ENCODE measurements at regions not wholly inside any gene's neighbourhood (a gene's known extent, or its start where the extent isn't known, plus 50 kb on each side); places are given as distances from the start of the nearest gene placed in this dataset.
"Not testable (repeated sequence)": the region's sequence is repeated elsewhere in the genome, so short reads cannot be mapped to it uniquely, and the experiment has no call there.

DNA sequence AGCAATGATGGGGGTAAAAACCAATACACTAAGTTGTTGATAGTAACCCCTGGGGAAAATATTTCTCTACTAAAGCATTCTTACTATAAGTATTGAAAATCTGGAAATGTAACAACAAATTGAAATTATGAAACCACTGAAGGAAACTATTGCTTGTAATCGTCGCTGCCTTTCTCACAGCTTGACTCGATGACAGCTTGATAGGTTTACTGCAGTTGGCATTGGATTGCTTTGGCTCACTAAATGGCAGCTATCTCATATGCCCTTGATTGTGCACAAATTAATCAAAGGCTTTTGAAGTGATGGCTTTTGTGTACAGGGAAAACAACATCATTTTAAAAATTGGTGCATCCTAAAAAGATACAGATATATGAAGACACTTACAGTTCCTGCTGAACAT, 419.6 kb upstream of the TENM3 start:
- no peak for DNase-seq

DNA sequence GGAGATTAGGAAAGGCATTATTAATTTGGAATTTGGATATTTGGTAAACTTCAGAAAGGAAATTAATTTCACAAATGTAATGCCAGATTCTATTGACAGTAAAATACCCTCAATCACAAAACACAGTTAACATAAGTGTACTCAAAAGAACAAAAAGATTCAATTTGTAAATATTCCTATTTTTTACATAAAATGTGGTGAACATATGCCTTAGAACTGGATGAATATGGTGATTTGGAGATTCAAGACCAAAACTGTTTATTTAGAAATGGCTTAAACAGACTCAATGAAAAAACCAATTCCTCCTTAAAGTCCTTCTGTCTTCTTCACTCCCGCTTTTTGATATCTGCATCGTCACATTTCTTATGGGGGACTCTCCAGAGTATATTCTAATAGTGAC, 417.6 kb upstream of the TENM3 start:
- DNase-seq, result no peak

DNA sequence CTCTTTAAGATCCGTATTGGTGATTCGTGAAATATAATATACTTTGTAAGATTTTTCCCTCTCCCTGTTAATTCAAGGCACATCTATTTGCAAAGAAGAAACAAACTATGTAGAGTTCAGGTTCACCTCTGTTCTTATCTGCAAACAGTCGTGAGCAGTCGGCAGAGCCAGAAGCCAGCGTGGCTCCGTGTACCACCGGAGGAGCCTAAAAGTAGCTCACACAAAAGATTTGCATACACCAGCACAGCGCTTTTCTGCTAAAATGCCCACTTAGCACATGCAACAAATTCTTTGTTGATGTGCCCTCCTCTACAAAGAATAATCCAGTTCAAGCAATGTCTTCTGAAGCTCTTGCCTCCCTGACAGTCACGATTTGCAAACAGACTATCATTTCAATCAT, 416.0 kb upstream of the TENM3 start:
- no peak for DNase-seq

DNA sequence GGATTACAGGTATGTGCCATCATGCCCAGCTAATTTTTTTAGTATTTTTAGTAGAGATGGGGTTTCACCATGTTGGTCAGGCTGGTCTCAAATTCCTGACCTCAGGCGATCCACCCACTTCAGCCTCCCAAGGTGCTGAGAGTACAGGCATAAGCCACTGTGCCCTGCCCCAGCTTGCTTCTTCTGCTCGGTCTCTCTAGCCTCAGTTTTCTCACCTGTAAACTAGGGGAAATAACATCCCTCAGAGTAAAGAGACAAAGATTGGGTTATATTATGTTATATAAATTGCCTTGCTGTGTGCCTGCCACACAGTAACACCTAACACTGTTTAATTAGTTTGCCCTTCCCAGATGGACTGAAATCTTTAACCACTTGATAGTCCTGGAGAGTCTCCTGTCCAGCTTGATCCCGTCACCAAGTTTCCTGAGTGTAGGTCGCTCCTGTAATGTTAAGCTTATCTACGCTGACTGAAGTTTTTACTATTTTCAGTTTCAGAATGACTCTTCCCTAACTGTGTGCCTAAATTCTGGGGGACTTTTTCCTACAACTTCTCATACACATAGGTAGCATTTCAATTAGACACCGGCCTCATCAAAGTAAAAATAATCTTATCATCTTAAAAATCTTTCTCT, 412.7 kb upstream of the TENM3 start:
- no peak for DNase-seq

DNA sequence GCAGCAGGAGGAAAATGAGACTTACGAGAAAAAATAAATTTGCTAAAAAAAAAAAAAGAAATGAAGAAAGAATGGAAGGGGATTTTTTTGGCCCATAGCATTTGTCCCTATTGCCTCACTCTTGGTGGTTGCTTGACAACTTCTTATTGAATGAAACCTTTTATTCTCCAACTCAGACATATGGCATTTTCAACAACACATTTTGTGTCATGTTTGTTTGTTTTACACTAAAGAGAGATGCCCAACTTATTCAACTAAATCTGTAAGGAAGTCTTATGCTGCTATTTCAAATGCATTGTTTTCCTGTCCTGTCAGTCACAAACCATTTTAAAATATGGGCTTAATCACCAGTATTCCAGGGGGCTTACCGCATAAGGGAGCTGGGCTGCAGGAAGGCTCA, 409.1 kb upstream of the TENM3 start:
- DNase-seq, result no peak

DNA sequence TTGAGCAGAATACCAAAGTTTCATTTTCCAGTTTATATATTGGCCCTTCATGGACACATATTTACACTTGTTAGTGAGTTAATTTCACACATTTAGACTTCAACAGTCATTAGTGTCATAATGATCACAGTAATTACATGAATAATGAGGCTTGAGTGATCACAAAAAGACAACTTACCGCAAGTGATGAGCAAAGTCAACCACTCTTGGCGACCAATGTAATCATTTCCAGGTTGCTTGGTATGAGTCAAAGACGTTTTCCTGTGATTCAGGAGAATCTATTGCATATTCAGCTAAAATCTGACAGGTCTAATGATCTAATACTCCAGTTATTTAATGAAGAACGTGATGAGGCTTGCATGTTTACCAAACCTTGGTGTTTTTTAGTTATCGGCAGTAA, 407.9 kb upstream of the TENM3 start:
- no peak for DNase-seq

DNA sequence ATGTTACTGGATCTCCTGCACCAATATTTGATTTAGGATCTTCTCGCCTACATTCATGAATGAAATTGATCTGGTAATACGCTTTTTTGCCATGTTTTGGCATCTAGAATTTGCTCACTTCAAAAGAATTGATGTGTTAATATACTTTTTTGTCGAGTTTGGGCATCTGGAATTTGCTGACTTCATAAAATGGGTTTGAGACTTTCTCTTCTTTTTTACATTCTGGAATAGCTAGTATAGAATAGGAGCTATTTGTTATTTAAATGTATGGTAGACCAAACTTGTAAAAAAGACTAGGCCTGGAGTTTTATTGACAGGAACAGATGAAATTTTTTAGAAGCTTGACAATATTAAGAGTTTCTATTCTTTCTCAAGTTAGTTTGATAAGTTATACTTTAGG, 404.9 kb upstream of the TENM3 start:
- DNase-seq, result no peak

DNA sequence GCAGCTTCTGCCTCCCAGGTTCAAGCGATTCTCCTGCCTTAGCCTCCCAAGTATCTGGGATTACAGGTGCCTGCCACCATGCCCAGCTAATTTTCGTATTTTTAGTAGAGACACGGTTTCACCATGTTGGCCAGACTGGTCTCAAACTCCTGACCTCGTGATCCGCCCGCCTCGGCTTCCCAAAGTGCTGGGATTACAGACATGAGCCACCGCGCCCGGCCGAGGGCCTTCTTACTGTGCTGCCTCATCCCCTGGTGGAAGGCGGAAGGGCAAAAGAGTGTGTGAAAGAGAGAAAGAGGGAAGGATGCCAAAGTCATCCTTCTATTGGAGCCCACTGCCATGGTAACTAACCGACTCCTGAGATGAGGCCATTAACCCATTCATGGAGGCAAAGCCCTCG, 399.4 kb upstream of the TENM3 start:
- DNase-seq, result not testable (repeated sequence)

DNA sequence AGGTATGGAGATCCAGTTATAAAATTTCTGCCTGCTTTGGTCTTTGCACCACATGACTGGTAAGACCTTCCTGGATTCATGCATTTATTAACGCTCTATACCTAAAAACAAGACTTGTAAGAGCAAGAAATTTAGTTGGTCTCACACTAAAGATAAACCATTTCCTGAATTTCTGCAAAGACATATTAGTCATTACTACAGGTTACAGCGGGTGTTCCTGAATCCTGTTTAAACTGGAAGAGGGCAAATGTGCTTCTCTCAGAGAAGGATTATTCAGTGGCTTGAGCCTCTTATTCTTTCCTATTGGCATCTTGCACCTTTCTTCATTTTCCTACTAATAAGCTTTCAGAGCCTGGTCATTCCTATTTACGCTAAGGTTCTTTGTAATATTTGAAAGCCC, 397.6 kb upstream of the TENM3 start:
- DNase-seq, result no peak

DNA sequence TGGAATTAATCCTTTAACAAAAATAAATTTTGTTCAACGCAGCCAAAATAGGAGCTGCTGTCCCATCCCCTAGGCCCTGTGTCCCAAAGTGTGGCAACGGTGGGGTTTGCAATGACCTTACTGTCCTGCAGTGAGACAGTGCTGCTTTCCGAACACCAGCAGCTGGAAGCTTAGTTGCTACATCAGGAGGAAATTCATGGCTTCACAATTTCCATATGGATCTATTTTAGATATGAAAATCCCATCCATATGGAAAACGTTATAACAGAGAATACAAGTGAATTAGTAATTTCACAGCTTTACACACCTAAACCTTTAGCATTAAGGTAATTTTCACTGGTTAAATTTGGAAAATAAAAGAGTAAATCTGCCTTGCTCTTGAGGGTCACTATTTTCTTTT, 396.3 kb upstream of the TENM3 start:
- DNase-seq, result no peak

DNA sequence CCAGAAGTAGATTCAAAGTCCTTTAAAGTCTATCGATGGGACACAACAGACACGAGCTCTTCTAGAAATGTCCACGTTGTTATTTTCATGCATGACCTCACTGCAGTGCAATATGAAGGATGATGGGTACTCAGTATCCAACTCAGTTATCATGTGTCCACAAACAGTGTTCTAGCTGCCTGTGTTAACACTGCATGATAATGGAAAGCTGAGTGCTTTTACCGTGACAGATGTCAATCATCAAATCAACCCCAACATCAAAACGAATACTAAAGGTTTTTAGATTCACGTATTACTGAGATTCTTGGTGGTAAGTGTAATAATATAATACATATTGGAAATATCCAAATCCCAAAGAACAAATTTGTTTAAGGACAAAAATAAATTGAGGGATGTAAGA, 394.8 kb upstream of the TENM3 start:
- DNase-seq, result no peak

DNA sequence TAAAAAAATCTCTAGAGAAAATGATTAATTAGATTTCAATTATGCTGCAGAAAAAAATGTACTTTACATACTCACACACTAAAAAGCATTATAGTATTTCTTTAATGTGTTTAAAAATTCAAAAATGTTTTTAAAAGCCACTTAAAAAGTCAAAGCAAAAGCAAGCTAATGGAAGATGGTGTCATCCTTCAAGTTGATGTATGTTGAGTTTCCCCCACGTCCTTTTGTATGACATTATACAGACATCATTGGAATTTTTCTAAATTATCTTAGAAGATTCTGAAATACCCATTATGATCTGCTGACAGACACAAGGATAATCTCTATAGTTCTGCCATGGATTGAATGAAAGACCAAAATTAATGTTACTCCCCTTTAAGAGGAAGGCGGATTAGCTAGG, 393.7 kb upstream of the TENM3 start:
- no peak for DNase-seq

DNA sequence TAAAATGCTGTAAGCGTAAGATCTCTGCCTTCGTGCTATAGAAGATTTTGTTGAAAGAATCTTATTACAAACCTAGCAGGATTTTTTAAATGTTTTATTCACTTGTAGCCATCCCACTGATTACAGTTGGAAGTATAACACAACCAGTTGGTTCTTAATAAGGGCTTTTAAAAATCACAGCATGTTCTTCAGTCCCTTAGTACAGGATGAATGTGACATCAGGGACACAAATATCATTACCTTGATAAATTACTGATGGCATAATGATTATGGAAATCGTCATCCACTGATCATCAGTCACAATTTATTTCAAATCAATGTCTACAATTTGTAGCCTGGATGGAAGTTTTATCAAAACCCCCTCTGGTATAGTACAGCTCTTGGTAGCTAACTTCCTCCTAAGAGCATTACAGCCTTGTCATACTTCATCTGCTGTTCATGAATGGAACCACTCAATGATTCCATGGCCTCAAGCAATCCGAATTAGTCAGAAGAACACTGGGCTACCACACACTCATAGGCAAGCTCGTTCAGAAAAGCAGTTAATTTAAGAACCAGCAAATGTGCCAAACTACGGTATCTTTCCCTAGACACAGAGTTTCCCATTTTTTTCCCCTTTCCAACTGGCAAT, 389.2 kb upstream of the TENM3 start:
- no peak for DNase-seq

DNA sequence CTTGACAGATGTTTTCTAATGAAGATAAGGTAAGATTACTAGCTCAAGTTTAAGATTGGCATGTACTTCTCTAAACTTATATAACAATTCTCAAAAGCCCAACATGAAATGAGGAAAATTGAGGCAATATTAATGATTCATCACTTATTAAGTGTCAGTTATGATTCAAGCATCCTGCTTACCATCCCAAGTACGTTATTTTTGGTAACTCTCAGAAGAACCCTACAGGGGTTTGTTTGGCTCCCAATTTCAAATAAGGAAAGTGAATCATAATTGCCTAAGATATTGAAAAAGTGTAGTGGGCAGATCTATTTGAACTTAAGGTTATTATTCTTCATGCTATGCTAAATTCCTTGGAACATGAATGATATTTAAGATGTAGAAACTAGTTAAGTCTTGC, 387.9 kb upstream of the TENM3 start:
- no peak for DNase-seq

DNA sequence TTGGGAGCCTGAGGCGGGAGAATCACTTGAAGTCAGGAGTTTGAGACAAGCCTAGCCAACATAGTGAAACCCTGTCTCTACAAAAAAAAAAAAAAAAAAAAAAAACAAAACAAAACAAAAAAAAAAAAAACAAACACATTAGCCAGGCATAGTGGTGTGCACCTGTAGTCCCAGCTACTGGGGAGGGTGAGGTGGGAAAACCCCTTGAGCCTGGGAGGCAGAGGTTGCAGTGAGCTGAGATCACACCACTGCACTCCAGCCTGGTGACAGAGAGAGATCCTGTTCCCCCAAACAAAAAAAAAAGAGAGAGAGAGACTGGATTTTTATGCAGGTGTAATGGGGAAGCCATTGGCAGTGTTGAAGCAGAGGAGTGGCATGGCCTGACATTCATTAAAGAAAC, 385.7 kb upstream of the TENM3 start:
- not testable (repeated sequence) for DNase-seq

DNA sequence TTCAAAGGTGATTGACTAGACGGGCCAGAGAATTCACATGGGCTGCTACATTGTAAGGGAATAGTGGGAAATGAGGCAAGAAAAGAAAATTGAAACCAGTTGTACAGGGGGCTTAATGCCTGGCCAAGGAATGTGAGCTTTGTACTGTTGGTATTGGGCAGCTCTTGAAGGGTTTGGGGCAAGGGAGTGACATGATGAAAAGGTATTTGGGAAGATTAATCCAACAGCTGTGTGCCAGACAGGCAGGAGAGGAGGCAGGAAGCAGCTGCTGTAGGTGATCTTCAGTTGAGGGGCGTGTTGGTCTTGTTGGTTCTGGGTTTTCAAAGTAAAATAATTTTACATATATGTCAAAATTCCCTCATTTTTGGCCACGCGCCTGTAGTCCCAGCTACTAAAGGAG, 384.5 kb upstream of the TENM3 start:
- no peak for DNase-seq

DNA sequence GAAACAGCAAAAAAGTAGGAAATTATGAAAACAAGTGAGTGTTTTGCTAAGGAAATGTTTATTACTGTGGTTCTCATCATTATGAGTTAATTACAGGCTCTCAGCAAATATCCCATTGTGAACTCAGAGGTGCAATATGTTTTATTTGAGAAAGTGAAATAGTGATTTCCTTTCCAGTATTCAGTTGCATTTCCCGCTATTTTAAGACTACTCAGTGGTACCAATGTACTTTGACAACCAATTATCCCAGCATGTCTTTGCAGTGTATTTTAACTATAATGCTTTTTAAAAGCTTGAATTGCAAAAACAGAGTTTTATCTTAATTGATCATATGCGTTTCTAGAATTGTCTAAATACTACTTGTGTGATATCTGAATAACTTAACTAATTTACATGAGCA, 383.8 kb upstream of the TENM3 start:
- DNase-seq, result peak in 1 of 2 experiments; percentile 4

DNA sequence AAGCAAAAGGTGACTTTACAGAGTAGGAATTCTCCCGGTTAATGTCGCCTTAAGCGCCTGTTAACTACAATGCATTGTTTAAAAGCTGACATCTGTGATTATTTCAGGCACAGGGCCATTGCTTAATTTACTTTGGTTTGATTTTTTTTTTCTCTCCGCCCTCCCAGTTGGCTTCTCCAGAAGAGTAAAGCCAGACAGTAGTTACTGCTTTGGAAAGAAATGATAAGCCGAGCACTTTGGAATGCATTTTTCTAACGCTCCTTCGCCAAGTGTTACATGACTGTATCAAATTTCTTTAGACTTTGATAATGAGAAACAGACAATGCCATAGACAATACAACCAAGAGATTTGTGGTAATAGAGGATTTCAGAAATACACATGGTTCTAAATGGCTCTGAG, 383.0 kb upstream of the TENM3 start:
- DNase-seq, result peak in 1 of 2 experiments; percentile 33

DNA sequence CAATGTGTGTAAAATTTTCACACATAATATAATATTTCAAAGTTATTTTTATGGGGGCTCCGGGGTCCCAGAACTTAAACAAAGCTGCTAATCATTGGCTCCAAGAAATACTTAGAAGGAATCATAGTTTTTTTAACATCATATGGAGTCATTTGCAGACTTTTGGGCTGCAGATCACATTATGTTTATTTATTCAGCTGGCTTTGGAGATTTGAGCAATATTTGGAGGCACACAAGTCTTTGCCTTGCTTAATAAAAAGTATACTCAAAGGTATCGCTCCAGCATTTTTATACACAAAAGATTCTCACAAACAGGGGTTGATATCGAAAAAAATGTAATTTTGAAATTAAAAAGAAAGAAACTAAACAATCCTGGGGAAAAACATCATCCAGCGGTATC, 382.5 kb upstream of the TENM3 start:
- no peak for DNase-seq

DNA sequence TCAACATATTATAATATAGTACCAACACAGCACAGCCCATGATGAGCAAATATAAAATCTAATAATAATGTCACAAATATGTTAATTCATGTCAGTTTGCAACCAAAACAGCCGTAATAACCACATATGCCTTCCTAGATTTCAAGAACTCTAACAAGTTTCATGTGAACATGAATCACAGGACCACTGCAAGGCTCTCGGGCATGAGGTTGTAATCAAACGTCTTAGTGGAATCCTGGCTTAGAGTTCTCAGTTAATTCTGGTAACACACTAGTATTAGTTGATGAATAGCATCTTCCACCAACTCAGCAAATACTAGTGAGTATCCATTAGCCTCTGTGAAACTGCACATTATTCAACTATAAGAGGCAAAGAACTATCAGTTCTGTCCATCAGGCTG, 379.3 kb upstream of the TENM3 start:
- DNase-seq, result no peak

DNA sequence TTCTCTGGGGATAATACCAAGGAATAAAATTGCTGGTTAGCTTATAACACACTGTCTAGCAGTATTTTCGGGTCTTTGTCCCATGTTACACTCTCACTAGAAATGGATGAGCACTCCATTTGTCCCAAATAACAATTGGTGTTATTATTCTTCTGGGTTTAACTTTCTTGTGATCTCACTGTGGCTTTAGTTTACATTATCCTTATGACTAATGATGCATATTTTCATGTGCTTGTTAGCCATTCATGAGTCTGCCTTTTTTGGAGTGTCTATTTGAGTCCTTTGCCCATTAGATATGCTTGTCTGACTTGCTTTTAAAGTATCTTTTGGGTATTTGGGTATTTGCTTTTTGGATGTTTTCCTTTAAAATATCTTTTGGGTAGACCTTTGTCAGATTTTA, 372.9 kb upstream of the TENM3 start:
- DNase-seq, result no peak

DNA sequence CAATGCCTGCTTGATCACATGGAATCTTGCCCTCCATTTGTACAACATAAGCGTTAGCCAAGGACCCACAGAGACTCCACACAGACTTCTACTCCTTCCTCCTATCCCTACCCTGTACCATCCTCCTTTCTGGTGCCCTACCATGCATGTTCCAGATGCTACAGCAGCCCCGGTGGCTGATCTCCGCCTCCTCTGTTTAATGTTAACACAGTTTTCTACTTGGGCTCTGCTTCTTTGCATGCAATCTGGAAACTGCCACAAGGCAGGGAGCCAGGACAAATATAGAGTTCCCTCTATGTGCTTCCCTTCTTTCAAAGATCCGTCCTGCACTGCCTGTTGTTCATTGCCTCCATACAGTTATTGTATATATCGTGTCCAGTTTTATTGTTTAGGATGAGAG, 368.6 kb upstream of the TENM3 start:
- no peak for DNase-seq

DNA sequence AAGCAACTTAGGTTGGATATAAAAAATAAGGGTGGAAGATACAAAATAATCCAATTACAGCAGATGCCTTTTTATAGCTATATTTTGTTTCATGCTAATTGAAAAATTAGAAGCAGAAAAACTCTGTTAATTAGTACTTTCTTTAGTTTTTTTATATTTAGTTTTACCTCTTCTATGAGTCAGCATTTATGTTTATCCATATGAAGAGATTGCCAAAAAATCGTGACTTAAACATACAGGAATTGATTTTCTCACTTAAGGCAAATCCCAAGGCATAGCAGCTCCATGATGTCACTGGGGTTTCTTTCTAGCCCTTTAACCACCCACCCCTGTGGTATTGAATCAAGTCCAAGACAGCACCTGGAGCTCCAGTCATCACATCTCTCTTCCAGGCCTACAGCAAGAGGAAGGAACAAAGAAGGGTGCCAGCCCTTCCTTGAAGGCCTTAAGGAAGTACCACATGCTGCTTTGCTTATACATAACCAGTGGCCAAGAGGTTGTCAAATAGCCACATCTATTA, 365.8 kb upstream of the TENM3 start:
- DNase-seq, result no peak

DNA sequence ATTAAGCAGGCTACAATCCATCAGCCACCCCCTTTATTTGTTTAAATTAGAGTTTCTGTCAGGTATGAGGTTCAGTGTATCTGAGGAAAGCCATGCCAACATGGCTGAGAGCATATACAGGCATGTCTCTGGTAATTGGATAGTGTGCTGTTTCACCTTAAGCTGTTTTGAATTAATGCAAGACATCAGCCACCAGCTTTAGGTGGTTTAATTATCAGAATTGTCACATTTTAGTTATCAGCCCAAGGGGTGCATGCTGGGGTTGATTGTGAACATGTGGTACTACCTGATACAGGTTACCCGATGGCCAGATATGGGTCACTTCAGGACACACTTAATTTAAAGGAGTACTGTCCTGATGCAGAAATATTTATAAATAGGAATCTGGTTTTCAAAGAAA, 353.2 kb upstream of the TENM3 start:
- DNase-seq, result no peak

DNA sequence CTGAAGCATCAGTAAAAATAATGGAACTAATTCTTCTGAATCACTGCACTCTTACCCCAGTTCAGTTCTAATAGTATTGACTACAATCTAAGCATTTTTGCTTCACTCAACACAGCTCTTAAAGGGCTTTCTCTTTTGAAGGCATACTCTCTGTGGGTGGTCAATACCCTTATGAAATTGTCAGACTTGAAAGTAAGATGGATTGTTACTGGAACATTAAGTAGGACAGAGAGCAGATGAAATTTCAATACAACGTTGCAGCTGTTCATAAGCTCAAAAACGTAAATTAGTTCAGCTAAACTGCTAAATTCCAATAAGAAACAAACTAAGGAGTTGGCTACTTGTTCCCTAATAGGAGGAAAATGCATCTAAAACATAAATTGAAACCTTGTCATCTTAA, 352.3 kb upstream of the TENM3 start:
- no peak for DNase-seq

Measured in NCI-H2081 (cell line).